DOHH2 (cell line): ENCODE measurements at regions not wholly inside any gene's neighbourhood (a gene's known extent, or its start where the extent isn't known, plus 50 kb on each side); places are given as distances from the start of the nearest gene placed in this dataset.
A peak's percentile ranks its signal among the peaks of the same experiment; 100 is the strongest.

Experiments used
- H3F3A ChIP-seq: fragments of 200-600 bp; sonication (generic), shearing (Covaris generic); 2 replicates; pipeline ENCODE4 v1.6.0; 2016; ENCODE audit warnings: antibody characterized with exemption, mild to moderate bottlenecking; ENCODE audit not compliant: control insufficient read depth, insufficient read depth
- H3K27ac ChIP-seq: fragments of 200-600 bp; sonication (generic); 2 replicates; pipeline ENCODE4 v1.5.1; 2014; ENCODE audit warnings: low read depth, mild to moderate bottlenecking, low read length, moderate library complexity
- H3K27me3 ChIP-seq: fragments of 200-600 bp; sonication (generic); 2 replicates; pipeline ENCODE4 v1.6.1; 2014; ENCODE audit warnings: mild to moderate bottlenecking, low read length, mixed read lengths; ENCODE audit not compliant: control insufficient read depth
- H3K36me3 ChIP-seq: fragments of 200-600 bp; sonication (generic); 2 replicates; pipeline ENCODE4 v1.6.1; 2014; ENCODE audit warnings: mild to moderate bottlenecking, low read length, moderate library complexity, mixed read lengths; ENCODE audit not compliant: control insufficient read depth
- H3K4me1 ChIP-seq: fragments of 200-600 bp; sonication (generic); 2 replicates; pipeline ENCODE4 v1.6.1; 2014; ENCODE audit warnings: mild to moderate bottlenecking, low read length, mixed read lengths; ENCODE audit not compliant: control insufficient read depth
- H3K4me2 ChIP-seq: fragments of 200-600 bp; sonication (generic); 2 replicates; pipeline ENCODE4 v1.6.0; 2014; ENCODE audit warnings: mild to moderate bottlenecking, low read length, moderate library complexity
- H3K4me3 ChIP-seq: fragments of 200-600 bp; sonication (generic); 2 replicates; pipeline ENCODE4 v1.5.1; 2014; ENCODE audit warnings: mild to moderate bottlenecking, low read length, mixed read lengths
- H3K79me2 ChIP-seq: fragments of 200-600 bp; sonication (generic); 2 replicates; pipeline ENCODE4 v1.6.1; 2014; ENCODE audit warnings: mild to moderate bottlenecking, low read length, mixed read lengths; ENCODE audit not compliant: control insufficient read depth
- H3K9me2 ChIP-seq: fragments of 200-600 bp; sonication (generic); replicated peaks from 2 replicates; pipeline ENCODE4 v1.6.1; 2014; ENCODE audit warnings: mild to moderate bottlenecking, low read length, mixed read lengths; ENCODE audit not compliant: control insufficient read depth
- H3K9me3 ChIP-seq: fragments of 200-600 bp; sonication (generic); 2 replicates; pipeline ENCODE4 v1.6.1; 2014; ENCODE audit warnings: antibody characterized with exemption, low read length, mixed read lengths; ENCODE audit not compliant: control insufficient read depth, insufficient read depth
- H4K20me1 ChIP-seq: fragments of 200-600 bp; sonication (generic); 2 replicates; pipeline ENCODE4 v1.6.0; 2014; ENCODE audit warnings: low read depth, mild to moderate bottlenecking, antibody characterized with exemption, low read length, moderate library complexity; ENCODE audit not compliant: control insufficient read depth, insufficient read depth
- CTCF ChIP-seq: fragments of 200-600 bp; sonication (generic); IDR thresholded peaks from one replicate; pipeline ENCODE4 v1.5.1; 2014; ENCODE audit warnings: antibody characterized with exemption, mild to moderate bottlenecking, low read depth, low read length; ENCODE audit not compliant: poor library complexity, severe bottlenecking
- EZH2phosphoT487 ChIP-seq: fragments of 200-600 bp; sonication (generic); IDR thresholded peaks from 2 replicates; pipeline ENCODE4 v1.6.1; 2017; ENCODE audit warnings: borderline replicate concordance, mild to moderate bottlenecking, antibody characterized with exemption, low read length, moderate library complexity, mixed read lengths

GRCh38 chr11:33534575-33534974 is 166.1 kb downstream of the C11orf91 start:
- peak overlapping the region; percentile 64 for H3K4me2 ChIP-seq
- H3K36me3 ChIP-seq = no peaks in the 10 kb centered on the region
- no peak overlapping the region for H3K27ac ChIP-seq
- no peak for TF ChIP-seq EZH2phosphoT487
- TF ChIP-seq CTCF = no peak
- H4K20me1 ChIP-seq = no peaks in the 10 kb centered on the region
- peaks cover 74% of the 10 kb centered on the region for H3K4me1 ChIP-seq
- H3K27me3 ChIP-seq = no peaks in the 10 kb centered on the region
- no peak overlapping the region for H3K4me3 ChIP-seq
- H3K79me2 ChIP-seq = peaks cover 34% of the 10 kb centered on the region
- no peaks in the 10 kb centered on the region for H3K9me2 ChIP-seq
- peaks cover 11% of the 10 kb centered on the region for H3F3A ChIP-seq
- H3K9me3 ChIP-seq = no peaks in the 10 kb centered on the region

GRCh38 chr11:33533386-33534052 is 167.1 kb downstream of the C11orf91 start:
- Histone ChIP-seq H3F3A (peaks cover 11% of the 10 kb centered on the region), H3K9me3 (no peaks in the 10 kb centered on the region), H3K27me3 (no peaks in the 10 kb centered on the region), H3K27ac (peak overlapping the region; percentile 86), H3K36me3 (no peaks in the 10 kb centered on the region), H4K20me1 (no peaks in the 10 kb centered on the region), H3K9me2 (no peaks in the 10 kb centered on the region), H3K79me2 (peaks cover 31% of the 10 kb centered on the region), H3K4me1 (peaks cover 64% of the 10 kb centered on the region), H3K4me3 (peak overlapping the region; percentile 54), H3K4me2 (peak overlapping the region; percentile 64)
- TF ChIP-seq EZH2phosphoT487 (no peak), CTCF (no peak)

- H3K27ac ChIP-seq = peak overlapping the region; percentile 86
- no peaks in the 10 kb centered on the region for H3K36me3 ChIP-seq
- TF ChIP-seq EZH2phosphoT487 = no peak
- no peak for TF ChIP-seq CTCF
- H3K27me3 ChIP-seq = no peaks in the 10 kb centered on the region
- H3F3A ChIP-seq = peaks cover 11% of the 10 kb centered on the region
- peaks cover 58% of the 10 kb centered on the region for H3K4me1 ChIP-seq
- no peaks in the 10 kb centered on the region for H3K9me2 ChIP-seq
- H3K4me2 ChIP-seq = peak overlapping the region; percentile 64
- no peaks in the 10 kb centered on the region for H3K9me3 ChIP-seq
- no peaks in the 10 kb centered on the region for H4K20me1 ChIP-seq
- H3K79me2 ChIP-seq = peaks cover 31% of the 10 kb centered on the region
- H3K4me3 ChIP-seq = peak overlapping the region; percentile 54
These were observed 167.8 kb downstream of the C11orf91 start for GRCh38 chr11:33532720-33533385.
